Spleen (tissue), 11 donors: ENCODE measurements at regions not wholly inside any gene's neighbourhood (a gene's known extent, or its start where the extent isn't known, plus 50 kb on each side); places are given as distances from the start of the nearest gene placed in this dataset.
A peak's percentile ranks its signal among the peaks of the same experiment; 100 is the strongest.

ENCODE experiments used
- DNase-seq: peaks from one replicate; pipeline ENCODE4 v3.0.0-alpha.2; 2020
- H3K27ac ChIP-seq, 8 donors: fragments of 200-600 bp; sonication (generic) in 7 of 8; 1 replicate in 4 of 8; 2 replicates in 4 of 8; pipeline versions ENCODE4 v1.5.0 to v1.8.0; 2016 to 2021; ENCODE audit warnings: inconsistent platforms in 4 of 8, mild to moderate bottlenecking in 4 of 8, moderate library complexity in 1 of 8
- H3K27me3 ChIP-seq, 7 donors: fragments of 200-600 bp; sonication (generic) in 6 of 7; replicated peaks in 1 of 7; 1 replicate in 4 of 7; 2 replicates in 3 of 7; pipeline versions ENCODE4 v1.5.0 to v1.8.0; 2016 to 2021; ENCODE audit warnings: inconsistent platforms in 3 of 7, mild to moderate bottlenecking in 1 of 7
- H3K36me3 ChIP-seq, 6 donors: fragments of 200-600 bp; sonication (generic) in 5 of 6; 1 replicate in 4 of 6; 2 replicates in 2 of 6; pipeline versions ENCODE4 v1.5.0 to v1.8.0; 2016 to 2021; ENCODE audit warnings: inconsistent platforms in 2 of 6
- H3K4me1 ChIP-seq, 6 donors: fragments of 200-600 bp; sonication (generic) in 5 of 6; 1 replicate in 3 of 6; 2 replicates in 3 of 6; pipeline versions ENCODE4 v1.5.0 to v1.8.0; 2016 to 2021; ENCODE audit warnings: inconsistent platforms in 3 of 6
- H3K4me3 ChIP-seq, 8 donors: fragments of 200-600 bp; sonication (generic) in 7 of 8; 1 replicate in 4 of 8; 2 replicates in 4 of 8; pipeline versions ENCODE4 v1.5.0 to v1.8.0; 2016 to 2021; ENCODE audit warnings: inconsistent platforms in 4 of 8, mild to moderate bottlenecking in 4 of 8, moderate library complexity in 2 of 8
- H3K9me3 ChIP-seq, 8 donors: fragments of 200-600 bp; sonication (generic) in 7 of 8; 1 replicate in 4 of 8; 2 replicates in 4 of 8; pipeline versions ENCODE4 v1.5.0 to v1.8.0; 2016 to 2021; ENCODE audit warnings: inconsistent platforms in 4 of 8
- CTCF ChIP-seq, 11 experiments: fragments of 200-600 bp in 7 of 11; fragments of 450-650 bp in 4 of 11; sonication (generic) in 4 of 11; IDR thresholded peaks in 8 of 11; conservative IDR thresholded peaks in 3 of 11; 1 replicate in 7 of 11; 2 replicates in 4 of 11; pipeline versions ENCODE4 v1.4.0 to v1.8.0; 2016 to 2021; ENCODE audit warnings: antibody characterized with exemption in 11 of 11, inconsistent platforms in 4 of 11, mild to moderate bottlenecking in 1 of 11
- POLR2A ChIP-seq, 3 donors: fragments of 450-650 bp; IDR thresholded peaks; one replicate each; pipeline ENCODE4 v1.5.1; 2017; ENCODE audit warnings: antibody characterized with exemption in 3 of 3, mild to moderate bottlenecking in 1 of 3
- POLR2AphosphoS5 ChIP-seq, 3 donors: sonication (generic); formaldehyde crosslinking; IDR thresholded peaks; one replicate each; pipeline ENCODE4 v1.5.1; 2017; ENCODE audit warnings: antibody characterized with exemption in 3 of 3
- WGBS, 5 donors: extraction: QIAGEN DNeasy Blood & Tissue Kit in 3 of 5; methylation state at CpG; one replicate each; pipeline versions ENCODE4 v1.1.5 to v1.1.7; 2013 to 2018; 5-methylcytosine and 5-hydroxymethylcytosine counted together
- intact Hi-C: fragments of 100-400 bp; cut with DNase I; formaldehyde crosslinking; loops from one replicate; pipeline ENCODE4 v1.15.0; 2023; ENCODE audit warnings: low total_unique reads
- donor health status: healthy with polysubstance abuse.
- donor health status: DM: no; HTN: no; CAD: no; lungs with moderate emphysema.
- donor health status: DM: no; HTN: no; CAD: no.
- donor health status: Bipolar disorder and iron deficiency.
- donor health status: healthy.
- donor health status: DM: no; HTN: no; CAD: no.
- donor health status: DM: yes; HTN: yes; CAD: no.

GRCh38 chr4:16377887-16378286 lies 151.6 kb upstream of the TAPT1 start:
- 80 to 90% (median 85%) methylated on average over 5 of the region's 5 CpGs for WGBS, 5 donors
- H3K4me1 ChIP-seq = no peaks in the 10 kb centered on the region
- H3K9me3 ChIP-seq = no peaks in the 10 kb centered on the region
- no peak for TF ChIP-seq POLR2A (IDR thresholded peaks at IDR 0.05)
- TF ChIP-seq POLR2AphosphoS5 (IDR thresholded peaks at IDR 0.05) = no peak
- no peak for TF ChIP-seq CTCF (IDR thresholded peaks at IDR 0.05 in 8 of 11, conservative IDR thresholded peaks at IDR 0.05 in 3 of 11)
- H3K27me3 ChIP-seq = no peaks in the 10 kb centered on the region
- intact Hi-C loops = no loop called here
- no peak for DNase-seq
- no peak overlapping the region for H3K4me3 ChIP-seq
- no peak overlapping the region for H3K27ac ChIP-seq
- no peaks in the 10 kb centered on the region for H3K36me3 ChIP-seq

GRCh38 chr4:16365036-16365569 lies 138.8 kb upstream of the TAPT1 start:
- Histone ChIP-seq H3K27ac (no peak overlapping the region), H3K4me3 (no peak overlapping the region), H3K9me3 (peaks cover 0 to 9% (median 2%) of the 10 kb centered on the region in 8 donors), H3K4me1 (no peaks in the 10 kb centered on the region), H3K27me3 (no peaks in the 10 kb centered on the region), H3K36me3 (no peaks in the 10 kb centered on the region)
- intact Hi-C loops = no loop called here
- 70 to 84% (median 81%) methylated on average over 5 of the region's 5 CpGs for WGBS, 5 donors
- no peak for TF ChIP-seq CTCF (IDR thresholded peaks at IDR 0.05 in 8 of 11, conservative IDR thresholded peaks at IDR 0.05 in 3 of 11)
- no peak for TF ChIP-seq POLR2AphosphoS5 (IDR thresholded peaks at IDR 0.05)
- no peak for TF ChIP-seq POLR2A (IDR thresholded peaks at IDR 0.05)
- DNase-seq = no peak

GRCh38 chr4:16360694-16361262 lies 134.5 kb upstream of the TAPT1 start:
- WGBS, 5 donors = 89 to 96% (median 95%) methylated on average over 36 of the region's 36 CpGs
- DNase-seq = peak; percentile 62

More at GRCh38 chr4:16360694-16361262, 134.5 kb upstream of the TAPT1 start:
- Histone ChIP-seq H3K4me1 (no peaks in the 10 kb centered on the region), H3K27me3 (no peaks in the 10 kb centered on the region), H3K36me3 (no peaks in the 10 kb centered on the region), H3K4me3 (no peak overlapping the region), H3K27ac (no peak overlapping the region), H3K9me3 (no peaks in the 10 kb centered on the region)
- intact Hi-C loops = no loop called here
- no peak for TF ChIP-seq POLR2A (IDR thresholded peaks at IDR 0.05)
- TF ChIP-seq POLR2AphosphoS5 (IDR thresholded peaks at IDR 0.05) = no peak
- TF ChIP-seq CTCF (IDR thresholded peaks at IDR 0.05 in 8 of 11, conservative IDR thresholded peaks at IDR 0.05 in 3 of 11) = no peak
